HL-60 (cell line): ENCODE measurements at regions not wholly inside any gene's neighbourhood (a gene's known extent, or its start where the extent isn't known, plus 50 kb on each side); places are given as distances from the start of the nearest gene placed in this dataset.

Experiments
- POLR2AphosphoS5 ChIP-seq: IDR thresholded peaks from 2 replicates; pipeline ENCODE4 v1.6.1; 2012; ENCODE audit warnings: low read depth
- SPI1 ChIP-seq: IDR thresholded peaks from 2 replicates; pipeline ENCODE4 v1.6.1; 2012; ENCODE audit warnings: low read depth, mild to moderate bottlenecking, borderline replicate concordance

DNA sequence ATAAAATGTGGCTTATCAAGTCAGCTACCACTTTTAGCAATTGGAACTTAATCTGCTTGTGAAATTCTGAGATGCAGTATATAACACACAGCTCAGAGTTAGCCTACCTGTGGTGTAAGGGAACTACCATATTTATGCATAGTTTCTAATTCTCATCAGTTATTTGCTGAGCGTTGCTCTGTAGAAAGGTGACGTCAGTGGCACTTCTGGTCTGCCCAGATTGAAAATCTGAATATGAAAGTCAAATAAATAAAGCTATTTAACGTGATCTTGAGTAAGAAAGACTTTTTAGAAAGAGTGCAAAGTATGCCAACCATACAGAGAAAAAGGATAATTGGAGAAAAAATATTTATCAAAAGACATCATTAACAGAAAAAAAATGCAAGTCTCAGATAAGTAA is 938.9 kb upstream of the NOVA1 start:
- TF ChIP-seq POLR2AphosphoS5 (no peak), SPI1 (no peak)
